Kasumi-1 (cell line): ENCODE measurements at regions not wholly inside any gene's neighbourhood (a gene's known extent, or its start where the extent isn't known, plus 50 kb on each side); places are given as distances from the start of the nearest gene placed in this dataset.
"Not testable (repeated sequence)": the region's sequence is repeated elsewhere in the genome, so short reads cannot be mapped to it uniquely, and the experiment has no call there.

ENCODE experiments used
- DNase-seq, 2 experiments: peaks; one replicate each; lab custom pipeline; 2025; lab: John Stamatoyannopoulos, UW

- no peak for DNase-seq
Observed at GRCh38 chr4:100034023-100034664, 84.1 kb upstream of the H2AZ1 start.

DNA sequence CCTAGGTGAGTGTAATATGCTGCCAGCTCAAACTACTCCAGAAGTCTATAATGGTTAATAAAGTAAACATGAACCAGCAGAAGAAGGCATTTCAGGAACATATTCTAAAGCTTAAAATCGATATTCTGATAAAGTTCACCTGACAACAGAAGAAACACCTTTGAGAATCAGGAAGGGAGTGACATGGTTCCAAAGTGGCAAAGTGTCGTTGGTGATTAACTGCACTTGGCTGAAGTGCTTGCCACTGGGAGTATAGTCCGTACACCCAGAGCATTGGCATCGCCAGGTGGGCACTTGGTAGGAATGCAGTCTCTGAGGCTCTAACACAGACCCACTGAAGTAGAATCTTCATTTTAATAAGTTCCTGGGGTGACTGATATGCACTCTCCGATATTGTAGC is 76.0 kb upstream of the H2AZ1 start:
- no peak for DNase-seq

DNA sequence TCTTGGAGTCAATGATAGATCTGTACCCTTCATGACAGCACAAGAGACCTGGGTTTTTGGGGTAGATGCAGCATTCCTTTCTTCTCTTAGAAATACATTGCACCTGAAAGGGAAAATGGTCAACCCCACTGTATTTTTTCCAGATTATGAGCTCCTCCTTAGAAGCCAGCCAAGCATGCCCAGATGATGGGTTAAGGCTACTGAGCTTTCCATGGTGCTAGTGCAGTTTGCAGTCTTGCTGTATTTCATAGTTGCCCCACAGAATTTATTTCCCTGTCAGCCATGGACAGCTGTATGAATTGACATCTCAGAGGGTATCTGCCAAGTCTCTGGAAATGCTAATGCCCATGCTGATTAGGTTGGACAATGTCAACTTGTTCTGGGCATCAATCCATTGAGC is 73.7 kb upstream of the H2AZ1 start:
- DNase-seq, result no peak

DNA sequence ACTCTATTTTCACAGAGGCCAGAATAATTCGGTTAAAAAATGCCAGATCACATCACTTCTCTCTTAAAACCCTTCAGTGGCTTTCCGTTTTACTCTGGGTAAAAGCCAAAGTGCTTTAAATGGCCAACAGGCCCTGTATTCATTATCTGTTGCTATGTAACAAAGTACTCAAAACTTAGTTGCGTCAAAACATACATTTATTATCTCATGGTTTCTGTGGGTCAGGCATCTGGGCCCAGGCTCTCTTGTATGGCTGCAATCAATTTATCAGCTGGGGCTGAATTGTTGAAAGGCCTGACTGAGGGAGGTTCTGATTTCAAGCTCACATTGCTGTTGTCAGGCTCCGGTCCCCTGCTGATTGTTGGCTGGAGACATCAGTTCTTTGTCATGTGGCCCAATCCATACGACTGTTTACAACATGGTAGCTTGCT is 72.7 kb upstream of the H2AZ1 start:
- DNase-seq, result no peak

- DNase-seq, result no peak
Observed at GRCh38 chr4:100019821-100020220, 69.7 kb upstream of the H2AZ1 start.

DNA sequence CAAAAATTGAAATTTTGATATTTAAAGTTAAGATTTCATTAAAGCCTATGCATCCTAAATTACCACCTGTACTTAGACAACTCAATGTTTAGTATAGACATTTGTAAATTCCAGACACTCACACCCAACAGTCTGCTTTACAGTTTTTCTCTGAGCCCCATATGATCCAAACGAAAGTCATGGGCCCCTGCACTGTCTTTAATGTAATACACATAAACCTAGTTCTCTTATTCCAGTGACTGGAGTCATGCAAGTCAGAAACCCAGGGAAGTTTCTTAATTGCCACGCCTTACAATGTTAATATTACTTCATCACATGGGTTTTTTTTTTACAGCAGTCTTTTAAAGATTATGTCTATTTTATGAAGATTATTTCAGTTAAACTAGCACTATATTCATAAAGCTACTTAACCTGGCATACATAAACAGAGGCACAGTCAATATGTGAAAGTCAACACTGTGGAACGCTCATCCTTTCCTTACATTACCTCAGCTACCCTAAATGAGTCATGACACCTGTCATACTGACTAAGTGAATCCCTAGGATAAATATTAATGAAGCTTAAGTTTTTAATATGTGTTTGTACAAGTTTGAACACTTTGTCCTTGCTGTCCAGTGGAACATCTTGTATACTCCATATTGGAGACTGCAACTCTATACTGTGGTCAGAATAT is 67.7 kb upstream of the H2AZ1 start:
- DNase-seq, result no peak

DNA sequence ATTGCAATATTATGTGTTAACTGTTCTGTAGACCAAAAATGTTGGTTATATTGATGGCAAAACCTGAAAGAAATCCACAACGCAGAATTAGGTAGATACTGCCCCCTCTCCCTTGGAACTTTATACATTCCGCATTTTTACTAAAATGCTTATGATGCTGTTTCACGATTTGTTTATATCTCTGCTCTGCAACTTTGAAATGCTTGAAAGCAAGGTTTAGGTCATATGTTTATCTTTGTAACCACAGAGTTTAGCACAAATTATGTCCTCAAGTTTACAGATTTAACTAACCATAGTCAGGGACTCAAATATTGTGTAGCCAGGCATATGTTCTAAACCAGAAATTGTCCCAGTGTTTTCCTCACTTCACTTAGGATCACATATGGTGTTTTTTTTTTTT is 66.1 kb upstream of the H2AZ1 start:
- no peak for DNase-seq

DNA sequence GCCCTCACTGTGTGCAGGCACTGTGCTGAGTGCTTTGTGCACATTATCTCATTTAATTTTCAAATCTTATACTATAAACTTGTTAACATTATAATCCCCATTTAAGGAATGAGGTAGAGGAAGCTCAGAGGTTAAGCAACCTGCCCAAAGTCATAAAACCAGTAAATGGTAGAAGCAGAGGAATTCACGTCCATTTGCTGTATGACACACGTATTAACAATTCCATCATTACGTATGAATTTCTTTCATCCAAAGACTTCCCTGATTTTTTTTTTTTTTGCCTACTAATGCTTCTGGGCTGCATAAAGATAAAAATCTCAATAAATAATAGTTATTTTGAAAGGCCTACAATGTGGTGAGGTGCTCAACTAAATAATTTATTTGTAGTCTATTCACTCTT is 64.5 kb upstream of the H2AZ1 start:
- no peak for DNase-seq

DNA sequence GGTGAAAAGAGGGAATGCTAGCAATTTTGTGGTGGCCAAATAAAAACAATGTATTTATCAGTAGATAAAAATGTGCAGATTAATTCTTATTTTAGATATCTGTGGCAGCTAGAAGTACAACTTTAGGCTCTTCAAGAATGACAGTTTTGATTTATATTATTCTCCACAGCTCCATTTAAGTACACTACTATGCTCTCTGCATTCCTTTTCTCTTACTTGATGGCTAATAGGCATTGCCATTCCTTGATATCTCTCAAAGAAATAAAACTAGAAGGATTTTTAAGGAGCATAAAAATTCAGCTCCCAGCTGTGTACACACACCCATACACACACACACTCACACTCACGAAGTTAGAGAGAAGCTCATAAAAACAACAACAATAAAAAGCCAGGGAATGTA is 59.4 kb upstream of the H2AZ1 start:
- no peak for DNase-seq

GRCh38 chr4:100008048-100008447 is 58.0 kb upstream of the H2AZ1 start:
- DNase-seq, result no peak

DNA sequence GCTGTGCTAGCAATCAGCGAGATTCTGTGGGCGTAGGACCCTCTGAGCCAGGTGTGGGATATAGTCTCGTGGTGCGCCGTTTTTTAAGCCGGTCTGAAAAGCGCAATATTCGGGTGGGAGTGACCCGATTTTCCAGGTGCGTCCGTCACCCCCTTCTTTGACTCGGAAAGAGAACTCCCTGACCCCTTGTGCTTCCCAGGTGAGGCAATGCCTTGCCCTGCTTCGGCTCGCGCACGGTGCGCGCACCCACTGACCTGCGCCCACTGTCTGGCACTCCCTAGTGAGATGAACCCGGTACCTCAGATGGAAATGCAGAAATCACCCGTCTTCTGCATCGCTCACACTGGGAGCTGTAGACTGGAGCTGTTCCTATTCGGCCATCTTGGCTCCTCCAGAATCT is 56.1 kb upstream of the H2AZ1 start:
- DNase-seq, result not testable (repeated sequence)
